Umbilical cord (tissue), 1 donor: ENCODE measurements at regions not wholly inside any gene's neighbourhood (a gene's known extent, or its start where the extent isn't known, plus 50 kb on each side); places are given as distances from the start of the nearest gene placed in this dataset.

Experiments used
- DNase-seq: peaks from one replicate; pipeline ENCODE4 v3.0.0-alpha.2; 2015; ENCODE audit warnings: low spot score

DNA sequence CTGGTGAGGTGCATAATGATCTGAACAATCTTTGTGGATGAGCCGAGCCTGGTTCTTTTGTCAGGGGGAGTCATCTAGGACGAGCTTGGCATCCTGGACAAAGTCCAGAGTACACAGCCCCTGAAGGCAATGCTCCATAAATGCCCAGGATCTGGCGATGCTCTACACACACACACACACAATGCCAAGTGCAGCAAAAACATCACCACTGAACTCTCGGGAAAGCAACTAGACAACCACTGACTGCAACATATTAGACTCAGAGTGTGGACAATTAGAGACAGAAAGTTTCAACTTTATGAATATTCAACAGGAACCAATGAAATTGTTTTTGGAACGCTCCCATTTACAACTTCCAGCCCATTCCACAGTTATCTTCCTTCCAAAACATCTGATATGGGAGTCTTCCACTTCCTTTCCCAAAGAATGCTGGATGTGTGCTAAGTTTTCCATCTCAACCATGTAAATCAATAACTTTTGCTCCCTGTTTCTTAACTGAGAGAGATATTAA is 227.6 kb upstream of the ANKRD55 start:
- no peak for DNase-seq

DNA sequence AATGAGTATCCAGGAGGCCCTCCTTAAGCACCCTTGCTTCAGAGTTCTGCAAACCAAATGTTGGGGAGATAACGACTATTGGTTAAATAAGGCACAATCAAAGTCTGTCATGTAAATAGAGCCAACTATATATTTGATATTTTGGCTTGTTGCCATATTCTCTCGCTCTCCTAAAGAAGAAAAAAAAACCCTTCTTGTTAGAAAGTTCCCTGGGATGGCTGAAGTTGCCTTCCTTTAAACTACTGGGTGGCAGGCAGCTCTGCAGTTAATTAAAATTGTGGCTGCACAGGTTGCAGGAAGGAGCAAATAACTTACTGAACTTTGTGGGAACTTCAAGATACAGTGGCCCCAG is 227.0 kb upstream of the ANKRD55 start:
- no peak for DNase-seq

DNA sequence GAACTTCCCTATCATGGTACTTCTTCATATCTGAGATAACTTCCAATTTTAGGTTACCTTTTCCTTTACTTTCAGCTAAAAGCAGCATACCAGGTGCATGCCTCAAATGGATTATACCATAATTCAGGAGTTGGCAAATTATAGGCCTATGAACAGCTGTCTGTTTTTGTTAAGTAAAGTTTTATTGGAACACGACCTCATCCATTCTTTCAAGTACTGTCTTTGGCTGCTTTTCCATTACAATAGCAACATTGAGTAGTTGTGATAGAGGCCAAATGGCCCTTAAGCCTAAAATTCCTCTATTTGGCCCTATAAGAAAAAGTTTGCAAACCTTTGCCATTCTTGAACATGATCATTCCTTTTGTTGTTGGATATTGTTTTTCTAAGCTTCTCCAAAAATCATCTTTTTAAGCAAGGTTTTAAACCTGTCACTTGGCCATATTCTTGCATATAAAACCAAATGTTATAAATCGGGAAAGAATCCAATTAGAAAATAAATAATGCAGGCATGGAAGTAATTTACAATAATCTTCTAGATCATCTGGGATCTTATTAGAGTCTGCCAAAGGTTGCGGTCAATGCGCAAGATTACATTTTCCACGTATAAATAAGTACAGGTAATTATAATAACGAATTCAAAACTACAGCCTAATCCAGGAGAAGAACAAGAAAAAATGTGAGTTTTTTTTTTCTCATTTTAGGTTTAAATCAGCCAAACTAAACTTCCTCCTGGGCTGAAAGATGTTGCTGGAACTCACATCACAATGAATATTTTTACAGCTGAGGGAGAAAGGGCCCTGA is 226.5 kb upstream of the ANKRD55 start:
- DNase-seq = no peak

DNA sequence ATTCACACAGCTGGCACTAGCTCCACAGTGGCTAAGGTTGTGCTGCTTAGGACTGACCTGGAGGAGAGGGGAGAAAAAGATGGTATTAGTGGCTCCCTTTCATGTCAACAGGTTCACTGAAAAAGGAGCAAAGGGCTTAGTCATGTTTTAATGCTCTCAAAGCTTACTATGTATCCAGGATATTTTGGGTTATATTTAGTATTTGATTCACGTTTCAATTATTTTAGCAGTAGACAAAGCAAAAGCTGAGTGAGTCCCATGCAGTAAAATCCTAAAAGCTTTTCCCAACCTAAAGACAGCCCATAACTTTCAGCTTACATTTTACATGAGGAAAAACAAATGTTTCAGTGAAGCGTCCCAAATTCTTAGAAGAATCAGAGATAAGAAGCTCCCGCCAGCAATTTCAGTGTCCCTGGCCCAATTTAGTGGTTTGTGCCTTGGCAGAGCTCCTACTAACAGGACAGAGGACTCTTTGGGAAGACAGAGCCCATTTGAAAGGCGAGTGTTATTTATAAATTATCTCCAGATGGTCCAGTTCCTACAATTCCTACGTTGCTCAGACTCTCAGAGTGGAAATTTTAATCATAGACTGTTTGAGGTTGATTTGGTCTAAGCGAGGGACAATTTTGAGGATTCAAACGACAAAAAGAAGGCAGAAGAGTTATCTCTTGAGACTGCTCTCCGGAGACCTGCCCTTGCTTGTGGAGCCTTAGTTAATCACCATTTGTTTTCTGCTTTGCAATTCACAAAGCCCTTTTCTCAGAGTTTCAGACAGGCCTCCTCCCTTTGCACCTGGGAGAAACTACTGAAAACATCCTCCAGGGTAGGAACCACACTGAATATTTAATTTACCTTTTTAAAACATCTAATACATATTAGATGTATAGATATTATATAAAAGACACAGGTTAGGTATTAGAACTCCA is 225.0 kb upstream of the ANKRD55 start:
- DNase-seq = peak; percentile 87

DNA sequence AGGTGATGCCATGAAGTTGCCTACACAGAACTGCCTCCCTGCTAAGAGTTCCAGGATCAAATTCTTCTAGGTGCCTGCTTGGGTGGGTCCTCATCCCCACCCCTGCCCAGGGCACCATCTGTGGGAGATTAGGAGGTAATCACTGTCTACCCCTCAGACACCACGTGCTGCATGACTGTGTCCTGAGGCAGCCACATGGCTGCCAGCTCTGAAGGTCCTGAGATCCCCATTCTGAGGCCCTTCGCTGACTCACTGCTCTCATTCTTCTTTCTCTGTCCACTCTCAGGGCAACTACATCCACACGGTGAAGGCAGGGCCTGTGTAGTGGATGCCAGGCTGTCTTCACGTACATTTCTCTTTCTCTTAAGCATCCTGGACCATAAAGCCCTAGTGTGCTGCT is 222.9 kb upstream of the ANKRD55 start:
- no peak for DNase-seq

DNA sequence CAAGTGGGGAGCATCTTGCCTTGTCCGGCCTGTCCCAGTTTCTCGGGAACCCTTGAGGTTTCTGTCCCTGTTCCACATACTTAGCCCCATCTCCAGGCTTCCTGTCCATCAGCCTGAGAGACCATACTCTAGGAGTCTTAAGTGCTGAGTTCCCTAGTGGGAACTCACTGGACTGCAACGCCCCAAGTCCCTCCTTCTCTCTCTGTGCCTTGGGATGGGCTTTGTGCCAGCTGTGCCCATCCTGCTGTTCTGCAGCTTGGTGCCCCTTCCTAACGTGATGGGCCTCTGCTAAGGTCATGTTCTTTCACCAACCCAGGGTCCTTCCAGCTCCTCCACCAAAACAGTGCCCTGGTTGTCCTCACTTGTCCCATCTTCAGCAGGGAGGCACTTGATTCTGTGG is 222.3 kb upstream of the ANKRD55 start:
- no peak for DNase-seq

DNA sequence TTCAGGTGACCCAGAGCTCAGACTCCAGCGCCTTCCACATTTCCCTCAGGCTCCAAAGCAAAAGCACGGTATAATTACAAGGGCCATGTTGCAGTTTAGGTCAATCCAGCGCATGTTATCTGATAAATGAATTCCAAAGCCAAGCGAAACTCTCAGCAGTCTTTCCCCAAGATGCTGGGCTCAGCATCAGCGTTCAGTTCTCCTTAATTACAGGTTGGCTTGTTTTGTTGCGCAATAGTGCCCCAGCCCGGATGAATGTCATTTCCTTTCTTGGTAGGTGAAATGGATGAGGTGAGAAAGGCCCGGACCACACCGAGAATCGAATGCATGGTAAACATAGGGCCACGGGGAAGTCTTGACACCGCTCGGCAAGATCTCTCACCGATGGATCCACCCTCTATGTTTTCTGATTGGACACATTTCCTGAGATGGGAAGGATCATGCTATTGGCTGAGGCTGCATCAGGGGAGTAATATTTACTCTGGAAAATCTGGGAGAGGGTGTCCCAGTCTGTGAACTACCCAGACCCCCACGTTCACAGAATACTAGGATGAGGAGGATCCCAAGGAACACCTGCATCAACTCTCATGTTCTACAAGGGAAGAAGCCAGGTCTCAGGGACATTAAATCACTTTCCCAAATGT is 221.2 kb upstream of the ANKRD55 start:
- DNase-seq = no peak

DNA sequence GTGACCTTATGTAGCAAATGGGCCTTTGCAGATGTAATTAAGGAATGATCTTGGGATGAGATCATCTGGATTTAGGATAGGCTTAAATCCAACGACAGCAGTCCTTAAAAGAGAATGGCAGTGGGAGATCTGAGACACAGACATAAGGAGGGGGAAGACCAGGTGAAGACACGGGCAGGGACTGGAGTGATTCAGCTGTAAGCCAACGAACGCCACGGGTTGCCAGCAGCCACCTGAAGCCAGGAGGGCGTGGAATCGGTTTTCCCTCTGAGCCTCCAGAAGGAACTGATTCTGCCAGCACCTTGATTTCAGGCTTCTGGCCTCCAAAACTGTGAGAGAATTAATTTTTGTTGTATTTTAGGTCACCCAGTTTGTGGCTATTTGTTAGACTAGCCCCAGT is 218.6 kb upstream of the ANKRD55 start:
- DNase-seq = no peak

DNA sequence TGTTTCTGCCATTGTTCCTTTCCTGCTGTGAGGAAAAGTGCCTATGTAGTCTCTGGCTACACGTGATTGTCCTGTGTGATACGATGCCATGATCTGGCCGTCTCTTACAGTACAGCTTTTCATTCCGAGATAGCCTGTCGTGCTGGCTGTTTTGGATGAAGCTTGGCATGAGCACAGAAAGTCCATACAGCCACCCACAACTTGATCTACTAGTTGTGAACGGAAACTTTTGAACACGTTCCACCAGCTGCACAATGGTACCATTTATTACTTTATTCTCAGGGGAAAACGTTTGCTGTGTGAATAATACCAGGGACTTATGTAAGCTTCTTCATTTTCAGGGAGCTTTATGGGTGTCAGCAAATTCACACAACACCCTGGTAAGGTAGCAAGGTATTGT is 217.6 kb upstream of the ANKRD55 start:
- DNase-seq = no peak

DNA sequence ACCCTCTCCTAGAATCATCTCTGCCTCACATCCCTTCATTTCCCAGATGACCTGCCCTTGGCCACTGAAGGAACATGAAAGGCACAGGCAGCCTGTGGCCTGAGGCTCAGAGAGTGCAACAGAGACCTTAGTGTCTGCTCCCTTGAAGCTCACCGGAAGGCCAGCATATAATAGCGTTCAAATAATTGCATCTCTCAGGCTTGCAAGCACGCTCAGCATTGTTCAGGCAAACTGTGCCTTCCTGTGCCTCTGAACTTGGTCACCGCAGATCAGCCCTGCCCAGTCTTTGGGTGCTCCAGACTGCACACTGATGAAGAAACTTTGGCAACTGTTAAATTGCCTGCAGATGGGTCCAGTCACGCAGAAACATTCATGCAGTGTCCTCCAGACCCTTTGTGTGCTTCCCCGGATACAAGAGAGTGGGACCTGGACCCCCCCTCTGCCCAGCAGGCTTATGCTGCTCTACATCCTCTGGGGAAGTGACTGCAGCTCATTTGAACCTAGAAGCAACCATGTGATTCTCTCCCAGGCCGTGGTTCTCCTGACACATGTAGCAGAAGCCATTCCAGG is 216.0 kb upstream of the ANKRD55 start:
- no peak for DNase-seq

DNA sequence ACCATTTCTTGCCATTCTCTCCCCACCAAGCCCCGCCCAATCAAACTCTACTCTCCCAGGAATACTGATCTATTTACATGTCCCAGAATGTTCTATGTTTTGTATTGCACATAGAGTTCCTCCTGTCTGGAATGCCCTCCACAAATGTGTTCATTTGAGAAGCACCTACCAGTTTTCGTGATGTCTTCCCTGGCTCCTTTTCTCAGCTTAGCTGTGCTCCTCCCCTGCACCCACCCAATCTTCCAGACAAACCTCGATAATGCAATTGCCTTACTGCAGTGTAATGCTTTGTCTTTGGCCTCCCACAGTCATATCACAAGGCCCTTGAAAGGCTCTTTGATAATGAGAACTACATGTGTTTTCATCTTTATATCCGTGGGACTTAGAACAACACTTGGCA is 214.5 kb upstream of the ANKRD55 start:
- no peak for DNase-seq

DNA sequence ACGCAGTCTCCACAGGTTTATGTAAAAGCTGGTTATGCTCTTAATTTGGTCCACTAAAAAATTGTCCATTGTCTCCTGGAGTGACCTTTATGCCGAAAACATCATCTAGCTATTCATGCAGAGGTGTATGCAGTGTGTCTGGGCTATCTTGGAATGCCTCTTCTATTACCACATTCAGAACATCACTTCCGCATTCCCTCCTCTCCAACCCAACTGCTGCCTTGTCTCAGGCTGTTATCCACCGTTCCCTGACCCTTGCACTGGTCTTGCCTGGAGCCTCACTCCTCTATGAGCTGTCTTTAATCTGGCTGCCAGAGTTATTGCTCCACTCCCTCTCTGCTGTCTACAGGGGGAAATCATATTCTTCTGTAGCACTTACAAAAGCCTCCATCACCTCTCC is 214.1 kb upstream of the ANKRD55 start:
- DNase-seq = no peak

DNA sequence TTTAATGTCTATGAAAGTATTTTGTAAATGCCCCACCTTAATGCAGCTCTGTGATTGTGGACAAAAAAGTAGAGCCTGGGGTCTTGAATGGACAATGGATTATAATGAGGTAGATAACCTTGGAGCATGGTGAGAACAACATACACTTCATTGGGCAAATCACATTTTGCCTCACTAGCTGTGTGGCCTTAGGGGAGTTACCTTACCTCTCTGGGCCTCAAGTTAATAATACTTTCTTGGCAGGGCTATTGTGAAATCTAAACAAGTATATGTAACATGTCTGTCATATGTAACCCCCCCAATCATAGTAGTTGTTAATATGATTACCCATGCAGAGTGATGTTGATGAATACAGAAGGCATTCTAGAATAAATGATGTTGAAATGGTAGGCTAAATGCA is 213.6 kb upstream of the ANKRD55 start:
- DNase-seq = no peak

DNA sequence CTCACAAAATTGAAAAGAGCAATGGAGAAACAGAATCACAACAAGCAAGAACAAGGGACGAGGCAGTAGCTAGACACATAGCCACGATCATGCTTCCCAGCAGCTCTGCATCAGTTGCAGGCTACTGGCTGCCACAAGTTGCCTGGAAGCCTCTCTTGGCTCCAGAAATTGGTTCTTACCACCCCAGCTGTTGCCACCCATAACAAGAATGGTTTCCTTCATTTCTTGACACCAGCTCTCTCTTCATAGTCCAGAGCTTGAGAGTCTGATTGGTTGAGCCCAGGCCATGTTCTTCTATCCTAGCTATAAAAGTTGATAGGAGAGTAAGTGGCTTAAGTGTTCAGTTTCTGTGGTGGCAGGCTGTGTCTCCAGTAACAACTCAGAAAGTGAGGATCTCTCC is 210.7 kb upstream of the ANKRD55 start:
- no peak for DNase-seq

DNA sequence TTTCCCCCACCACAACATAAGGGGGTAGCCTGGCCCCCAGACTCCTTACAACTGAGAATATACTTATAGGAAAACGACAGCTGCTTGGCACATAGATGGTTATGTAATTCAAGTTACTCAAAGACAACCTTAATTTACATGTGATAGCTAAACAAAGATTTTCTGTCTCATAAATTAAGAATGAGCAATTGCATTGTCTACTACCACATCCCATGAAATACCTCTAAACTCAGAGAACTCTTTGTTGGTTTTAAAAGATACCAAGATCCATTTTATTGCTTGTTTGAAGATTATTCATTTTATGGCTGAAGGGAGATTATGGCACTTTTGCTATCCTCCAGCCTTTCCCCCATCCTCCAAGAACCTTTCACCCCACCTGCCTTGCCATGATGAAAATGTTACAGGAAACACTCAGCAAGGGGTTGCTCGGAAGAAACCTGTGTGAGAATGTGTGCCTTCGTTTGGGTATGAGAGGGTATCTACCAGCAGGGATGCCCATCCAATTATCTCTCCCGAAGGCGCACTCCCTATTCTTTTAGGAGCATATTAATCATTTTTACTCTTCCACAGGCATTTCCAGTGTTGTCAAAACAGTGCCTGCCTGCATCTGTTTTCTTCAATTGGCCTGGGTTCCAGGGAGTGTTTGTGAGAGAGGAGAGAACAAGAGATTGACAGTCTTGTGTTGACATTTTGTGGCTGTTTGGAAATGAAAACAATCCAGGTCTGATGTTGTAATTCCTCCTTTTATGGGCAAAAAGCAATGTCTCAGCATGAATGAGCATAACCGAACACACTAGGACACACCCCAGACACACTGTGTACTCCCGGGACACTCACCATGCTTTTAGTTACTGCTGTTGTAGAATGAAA is 208.0 kb upstream of the ANKRD55 start:
- DNase-seq = no peak

DNA sequence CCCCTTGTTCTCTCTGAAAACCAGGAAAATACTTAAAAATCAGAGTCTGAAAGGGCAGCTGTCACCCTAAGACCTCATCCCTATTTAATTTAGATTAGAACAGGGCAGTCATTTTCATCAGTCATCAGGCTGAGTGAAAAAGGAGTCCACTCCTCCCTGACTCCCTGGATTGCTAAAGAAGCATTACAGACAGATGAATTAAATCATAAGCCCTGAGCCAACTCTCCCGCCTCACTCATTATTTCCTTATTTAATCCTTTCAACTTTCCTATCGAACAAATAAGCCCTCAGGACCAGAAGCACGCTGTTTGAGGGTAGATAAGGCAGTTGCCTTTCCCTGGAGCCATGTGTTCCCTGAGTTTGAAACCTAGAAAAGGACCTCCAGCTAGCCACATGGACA is 201.9 kb upstream of the ANKRD55 start:
- no peak for DNase-seq

DNA sequence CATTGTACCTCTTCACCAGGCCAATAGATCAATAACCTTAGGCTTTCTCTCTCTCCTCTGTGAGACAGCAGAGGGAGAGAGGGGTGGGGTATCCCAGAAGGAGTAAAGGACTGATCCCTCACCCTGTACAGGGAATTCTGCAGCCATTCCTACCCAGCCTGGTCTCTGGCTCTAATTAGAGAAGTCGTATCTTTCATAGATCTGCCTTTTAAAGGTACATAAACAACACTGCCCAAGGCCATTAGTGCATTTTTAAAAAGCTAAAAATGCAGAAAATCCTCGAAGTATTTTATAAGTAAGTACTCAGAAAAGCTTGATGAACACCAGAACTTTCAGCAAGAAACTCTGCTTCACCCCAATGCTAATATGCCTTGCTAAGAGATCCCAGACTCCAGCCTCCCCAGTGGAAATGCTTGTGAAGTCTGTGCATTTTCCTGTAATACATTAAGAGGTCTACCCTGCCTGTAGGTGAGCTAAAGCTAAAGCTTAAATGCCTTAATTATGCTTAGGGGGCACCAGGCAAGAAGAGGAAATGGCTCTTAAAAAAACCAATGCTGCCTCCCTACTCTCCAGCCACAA is 200.0 kb upstream of the ANKRD55 start:
- DNase-seq = peak; percentile 54

DNA sequence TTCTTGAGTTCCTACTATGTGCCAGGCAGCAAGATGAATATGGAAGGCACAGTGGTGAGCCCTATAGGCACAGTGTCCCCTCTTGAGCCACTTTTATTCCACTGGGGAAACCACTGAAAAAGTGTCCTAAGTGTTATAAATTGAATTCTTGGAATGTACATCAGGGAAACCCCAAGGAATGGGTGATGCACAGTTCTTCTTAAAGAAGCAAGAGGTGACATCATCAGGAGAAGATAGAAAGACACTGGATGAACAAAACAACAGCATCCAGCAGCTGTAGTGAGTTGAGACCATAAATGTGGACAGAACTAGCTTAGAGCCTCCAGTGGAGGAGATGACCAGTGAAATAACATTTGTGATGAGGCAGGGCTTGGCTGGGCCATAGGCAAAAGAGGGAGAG is 199.2 kb upstream of the ANKRD55 start:
- DNase-seq = no peak

DNA sequence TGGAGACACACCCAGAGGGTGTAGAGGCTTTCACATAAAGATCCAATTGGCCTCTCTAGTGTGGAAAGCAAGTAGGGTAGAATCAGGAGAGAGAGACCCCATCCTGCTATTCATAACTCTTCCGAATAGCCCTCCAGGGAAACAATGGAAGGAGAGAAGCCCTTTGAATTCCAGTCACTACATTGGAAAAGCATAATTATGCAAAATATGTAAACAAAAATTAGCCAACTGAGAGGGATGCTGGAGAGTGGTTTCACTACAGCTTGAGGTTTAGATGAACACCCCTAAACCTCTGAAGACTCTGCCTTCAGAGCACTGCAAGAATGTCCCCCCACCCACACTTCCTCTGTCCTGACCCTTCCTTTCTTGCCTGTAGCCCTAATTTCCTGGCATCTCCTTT is 197.3 kb upstream of the ANKRD55 start:
- DNase-seq = no peak

DNA sequence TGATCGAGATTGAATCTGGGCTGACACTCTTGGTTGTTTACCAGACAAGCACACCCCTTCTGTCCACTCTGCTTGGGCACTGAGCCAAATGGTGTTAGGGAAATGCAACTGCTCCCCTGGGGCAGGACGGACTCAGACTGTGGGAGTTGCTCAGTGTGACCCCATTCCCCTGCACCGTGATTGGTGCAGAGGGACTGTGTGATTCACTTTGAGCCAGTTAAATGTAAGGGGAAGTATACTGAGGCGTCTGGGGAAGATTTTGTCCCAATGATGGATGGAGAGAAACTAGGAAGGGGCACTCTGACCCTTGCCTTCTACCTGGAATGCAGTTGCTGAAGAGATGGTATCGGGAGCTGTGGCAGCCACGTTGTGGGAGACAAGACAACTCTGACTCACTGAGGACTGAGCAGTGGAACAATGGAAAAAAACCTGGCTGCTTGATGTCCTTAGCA is 196.0 kb upstream of the ANKRD55 start:
- DNase-seq = peak; percentile 34

DNA sequence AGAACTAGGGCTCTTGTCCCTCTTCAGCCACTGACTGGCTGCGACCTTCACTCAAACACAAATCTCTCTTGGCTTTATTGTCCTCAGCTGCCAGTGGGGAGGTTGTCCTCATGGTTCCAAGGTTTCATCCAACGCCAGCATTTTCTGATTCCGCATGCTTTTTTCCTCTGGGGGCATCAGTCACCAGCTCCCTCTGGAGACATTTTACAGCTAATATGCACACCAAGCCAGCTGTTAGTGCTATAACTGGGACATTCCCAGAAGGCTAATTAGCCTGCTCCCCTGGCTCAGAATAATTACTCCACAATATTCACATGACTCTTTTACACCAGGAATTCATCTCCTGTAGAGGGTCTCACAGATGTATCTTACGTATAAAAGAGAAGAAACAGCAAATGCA is 193.6 kb upstream of the ANKRD55 start:
- no peak for DNase-seq
